Nucleus accumbens (tissue), 56 donors: ENCODE measurements at regions not wholly inside any gene's neighbourhood (a gene's known extent, or its start where the extent isn't known, plus 50 kb on each side); places are given as distances from the start of the nearest gene placed in this dataset.

Experiments used
- DNase-seq, 56 donors: peaks; one replicate each; lab custom pipeline; 2025; lab: John Stamatoyannopoulos, UW

- DNase-seq: no peak
These were observed 102.3 kb upstream of the TPM1 start for GRCh38 chr15:62940093-62940754.

- peak in 47 of 56 donors; percentile 3 to 83 (median 47) for DNase-seq
These were observed 101.7 kb upstream of the TPM1 start for GRCh38 chr15:62940755-62941361.

- no peak for DNase-seq
These were observed 100.8 kb upstream of the TPM1 start for GRCh38 chr15:62941699-62942098.

GRCh38 chr15:62942428-62942827, 100.1 kb upstream of the TPM1 start:
- DNase-seq: no peak

GRCh38 chr15:62945063-62945462, 97.5 kb upstream of the TPM1 start:
- no peak for DNase-seq

GRCh38 chr15:62945760-62946159, 96.8 kb upstream of the TPM1 start:
- no peak for DNase-seq

GRCh38 chr15:62946940-62947339, 95.6 kb upstream of the TPM1 start:
- DNase-seq: no peak

- no peak for DNase-seq
These were observed 92.0 kb upstream of the TPM1 start for GRCh38 chr15:62950462-62950931.

- no peak for DNase-seq
These were observed 91.1 kb upstream of the TPM1 start for GRCh38 chr15:62951481-62951880.

- no peak for DNase-seq
These were observed 89.5 kb upstream of the TPM1 start for GRCh38 chr15:62953021-62953420.

GRCh38 chr15:62953496-62954045, 89.0 kb upstream of the TPM1 start:
- no peak for DNase-seq

- DNase-seq: no peak
These were observed 85.4 kb upstream of the TPM1 start for GRCh38 chr15:62957130-62957529.

- peak in 7 of 56 donors; percentile 2 to 45 (median 9) for DNase-seq
These were observed 83.8 kb upstream of the TPM1 start for GRCh38 chr15:62958528-62959363.

GRCh38 chr15:62961134-62961533, 81.4 kb upstream of the TPM1 start:
- no peak for DNase-seq

GRCh38 chr15:62962101-62962995, 80.2 kb upstream of the TPM1 start:
- DNase-seq: no peak

GRCh38 chr15:62964251-62964650, 78.3 kb upstream of the TPM1 start:
- DNase-seq: no peak

- DNase-seq: no peak
These were observed 76.1 kb upstream of the TPM1 start for GRCh38 chr15:62966294-62967078.

GRCh38 chr15:62968699-62969098, 73.8 kb upstream of the TPM1 start:
- DNase-seq: no peak

- no peak for DNase-seq
These were observed 73.0 kb upstream of the TPM1 start for GRCh38 chr15:62969442-62970089.
